Right lobe of liver (tissue), 6 donors: ENCODE measurements at regions not wholly inside any gene's neighbourhood (a gene's known extent, or its start where the extent isn't known, plus 50 kb on each side); places are given as distances from the start of the nearest gene placed in this dataset.
A peak's percentile ranks its signal among the peaks of the same experiment; 100 is the strongest.

Experiments used
- ATAC-seq, 4 donors: fragments of 200-7000 bp; cut with Tn5 transposase; one replicate each; pipeline ENCODE4 v1.9.1; 2020; ENCODE audit warnings: mild to moderate bottlenecking in 4 of 4, moderate library complexity in 4 of 4
- DNase-seq, 3 donors: peaks; one replicate each; pipeline ENCODE4 v3.0.0-alpha.2; 2020
- H3K27ac ChIP-seq, 3 donors: fragments of 200-600 bp; one replicate each; pipeline ENCODE4 v1.8.0; 2022
- H3K27me3 ChIP-seq, 2 donors: fragments of 200-600 bp; one replicate each; pipeline ENCODE4 v1.8.0; 2022
- H3K36me3 ChIP-seq, 4 donors: fragments of 200-600 bp; sonication (generic) in 1 of 4; one replicate each; pipeline versions ENCODE4 v1.5.1 to v1.8.0; 2017 to 2022; ENCODE audit warnings: control low read depth in 1 of 4
- H3K4me1 ChIP-seq, 4 donors: fragments of 200-600 bp; sonication (generic) in 1 of 4; one replicate each; pipeline versions ENCODE4 v1.5.1 to v1.8.0; 2017 to 2022; ENCODE audit warnings: control low read depth in 1 of 4
- H3K4me3 ChIP-seq, 3 donors: fragments of 200-600 bp; one replicate each; pipeline ENCODE4 v1.8.0; 2022
- H3K9me3 ChIP-seq, 4 donors: fragments of 200-600 bp; sonication (generic) in 1 of 4; one replicate each; pipeline versions ENCODE4 v1.5.1 to v1.8.0; 2017 to 2022; ENCODE audit warnings: control low read depth in 1 of 4
- POLR2A ChIP-seq: fragments of 450-650 bp; IDR thresholded peaks from one replicate; pipeline ENCODE4 v1.6.1; 2017; ENCODE audit warnings: antibody characterized with exemption, mild to moderate bottlenecking
- WGBS: methylation state at CpG from one replicate; pipeline ENCODE4 v1.1.6; 2018; ENCODE audit warnings: low coverage, low lambda C conversion rate; ENCODE audit not compliant: insufficient coverage; ENCODE audit errors: missing lambda C conversion rate; 5-methylcytosine and 5-hydroxymethylcytosine counted together
- intact Hi-C, 2 donors: fragments of 100-400 bp; cut with DNase I; formaldehyde crosslinking; loops; one replicate each; pipeline versions ENCODE4 v1.11.2 to v1.14.1; 2022
- TF ChIP-seq, protein P1 (sequence below), 4 donors: fragments of 200-600 bp in 3 of 4; fragments of 450-650 bp in 1 of 4; IDR thresholded peaks; one replicate each; pipeline versions ENCODE4 v1.5.1 to v1.8.0; 2016 to 2022; ENCODE audit warnings: antibody characterized with exemption in 4 of 4, mild to moderate bottlenecking in 2 of 4
- donor health status: DM: no; HTN: yes; CAD: no.
- donor health status: DM: no; HTN: no; CAD: no.
- donor health status: DM: no; HTN: no; CAD: no.
- donor health status: DM: no; HTN: yes; CAD: no.
- donor health status: DM: no; HTN: yes; CAD: no.

DNA sequence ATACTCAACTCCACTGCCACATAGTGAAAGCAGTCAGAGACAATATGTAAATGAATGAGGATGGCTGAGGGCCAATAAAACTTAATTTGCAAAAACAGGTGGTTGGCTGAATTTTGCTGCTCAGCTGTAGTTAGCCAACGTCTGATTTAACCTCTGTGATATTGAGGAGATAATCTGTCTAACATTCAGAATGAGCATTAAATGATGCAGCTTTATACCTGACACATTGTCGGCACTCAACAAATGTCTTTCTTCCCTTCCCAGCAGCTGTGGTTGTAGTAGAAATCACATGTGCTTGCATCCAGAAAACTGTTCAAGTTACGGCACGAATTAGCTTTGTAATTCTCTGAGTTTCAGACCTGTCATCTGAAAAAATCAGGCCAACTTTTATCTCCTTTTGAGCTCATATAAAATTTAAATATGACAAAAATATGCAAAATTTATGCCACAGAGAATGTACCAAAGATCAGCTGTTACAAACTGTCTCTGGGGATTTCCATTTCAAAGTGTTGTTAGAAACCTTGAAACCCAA lies 1239.7 kb downstream of the GATA3 start:
- Histone ChIP-seq H3K27ac (no peak overlapping the region), H3K27me3 (no peaks in the 10 kb centered on the region), H3K9me3 (no peaks in the 10 kb centered on the region), H3K4me1 (peaks cover 0 to 8% (median 0%) of the 10 kb centered on the region in 4 donors), H3K36me3 (no peaks in the 10 kb centered on the region), H3K4me3 (no peak overlapping the region)
- TF ChIP-seq, protein P1, sequence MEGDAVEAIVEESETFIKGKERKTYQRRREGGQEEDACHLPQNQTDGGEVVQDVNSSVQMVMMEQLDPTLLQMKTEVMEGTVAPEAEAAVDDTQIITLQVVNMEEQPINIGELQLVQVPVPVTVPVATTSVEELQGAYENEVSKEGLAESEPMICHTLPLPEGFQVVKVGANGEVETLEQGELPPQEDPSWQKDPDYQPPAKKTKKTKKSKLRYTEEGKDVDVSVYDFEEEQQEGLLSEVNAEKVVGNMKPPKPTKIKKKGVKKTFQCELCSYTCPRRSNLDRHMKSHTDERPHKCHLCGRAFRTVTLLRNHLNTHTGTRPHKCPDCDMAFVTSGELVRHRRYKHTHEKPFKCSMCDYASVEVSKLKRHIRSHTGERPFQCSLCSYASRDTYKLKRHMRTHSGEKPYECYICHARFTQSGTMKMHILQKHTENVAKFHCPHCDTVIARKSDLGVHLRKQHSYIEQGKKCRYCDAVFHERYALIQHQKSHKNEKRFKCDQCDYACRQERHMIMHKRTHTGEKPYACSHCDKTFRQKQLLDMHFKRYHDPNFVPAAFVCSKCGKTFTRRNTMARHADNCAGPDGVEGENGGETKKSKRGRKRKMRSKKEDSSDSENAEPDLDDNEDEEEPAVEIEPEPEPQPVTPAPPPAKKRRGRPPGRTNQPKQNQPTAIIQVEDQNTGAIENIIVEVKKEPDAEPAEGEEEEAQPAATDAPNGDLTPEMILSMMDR (IDR thresholded peaks at IDR 0.05): no peak
- no peak for TF ChIP-seq POLR2A
- intact Hi-C loops: no loop called here
- DNase-seq: no peak
- ATAC-seq: no peak
- 35% methylated on average over 4 of the region's 4 CpGs for WGBS

DNA sequence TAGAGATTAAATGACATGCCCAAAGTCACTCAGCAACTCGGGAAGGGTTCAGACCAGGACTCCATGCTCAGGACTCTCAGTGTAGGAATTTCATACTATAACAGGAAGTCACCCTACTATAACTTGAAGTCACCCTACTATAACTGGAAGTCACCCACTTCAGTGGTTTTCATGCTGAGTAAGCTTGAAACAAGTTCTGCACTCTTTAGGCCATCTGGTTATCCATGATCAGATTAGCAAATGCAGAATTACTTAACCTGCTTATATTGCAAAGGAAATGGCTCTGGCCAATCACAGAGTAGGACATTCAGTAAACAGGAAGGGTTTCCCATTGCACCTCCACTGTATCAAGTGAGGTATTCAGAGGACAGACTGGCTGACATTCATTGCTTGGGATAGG lies 1240.4 kb downstream of the GATA3 start:
- Histone ChIP-seq H3K4me3 (no peak overlapping the region), H3K4me1 (peaks cover 0 to 8% (median 0%) of the 10 kb centered on the region in 4 donors), H3K27ac (no peak overlapping the region), H3K9me3 (no peaks in the 10 kb centered on the region), H3K27me3 (no peaks in the 10 kb centered on the region), H3K36me3 (no peaks in the 10 kb centered on the region)
- intact Hi-C loops: no loop called here
- ATAC-seq: peak in 2 of 4 donors; percentile 27 to 30
- 33% methylated on average over 1 of the region's 1 CpG for WGBS
- DNase-seq: no peak
- TF ChIP-seq, protein P1 (IDR thresholded peaks at IDR 0.05): no peak
- TF ChIP-seq POLR2A: no peak

DNA sequence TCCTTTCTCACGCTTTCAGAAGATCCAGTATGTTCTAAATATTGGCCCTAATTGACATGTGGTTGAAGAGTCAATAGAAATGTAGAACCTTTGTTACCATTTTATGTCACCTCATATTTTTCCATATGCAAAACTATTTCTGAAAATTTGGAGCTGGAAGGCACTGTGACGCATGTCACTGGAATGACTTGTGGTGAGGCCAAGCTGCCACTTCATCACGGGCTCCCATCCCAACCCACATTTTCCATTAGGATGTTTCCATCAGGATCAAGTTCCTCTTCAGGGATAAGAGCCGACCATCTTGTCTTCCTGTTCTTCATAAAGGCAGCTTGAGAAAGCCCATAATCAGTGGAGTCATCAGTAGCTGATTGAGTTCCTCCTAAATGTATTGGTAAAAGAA lies 1241.7 kb downstream of the GATA3 start:
- intact Hi-C loops: no loop called here
- ATAC-seq (no peak), DNase-seq (no peak)
- H3K4me1 ChIP-seq: peaks cover 0 to 8% (median 0%) of the 10 kb centered on the region in 4 donors
- H3K4me3 ChIP-seq: no peak overlapping the region
- TF ChIP-seq, protein P1 (IDR thresholded peaks at IDR 0.05): no peak
- no peak for TF ChIP-seq POLR2A
- 70% methylated on average over 4 of the region's 4 CpGs for WGBS
- no peaks in the 10 kb centered on the region for H3K27me3 ChIP-seq
- H3K27ac ChIP-seq: no peak overlapping the region
- H3K36me3 ChIP-seq: no peaks in the 10 kb centered on the region
- H3K9me3 ChIP-seq: no peaks in the 10 kb centered on the region

DNA sequence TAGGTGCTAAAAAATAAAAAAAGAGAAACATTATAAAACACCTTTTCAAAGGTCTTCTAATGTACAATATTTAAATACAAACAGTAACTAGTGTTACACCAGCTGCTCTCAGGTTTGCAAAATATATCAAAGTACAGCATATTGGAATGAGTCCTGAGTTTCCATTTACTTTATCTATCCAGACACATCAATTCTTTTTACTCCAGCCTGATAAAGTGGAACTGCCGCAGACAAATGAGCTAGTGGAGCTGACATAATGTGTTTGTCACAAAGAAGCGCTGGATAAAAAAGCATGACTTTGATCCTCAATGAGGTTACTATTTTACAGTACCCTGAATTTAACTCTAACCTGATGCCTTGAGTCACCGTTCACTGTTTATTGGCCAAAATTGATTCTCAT lies 1243.1 kb downstream of the GATA3 start:
- ATAC-seq (peak; percentile 42 to 87 (median 80)), DNase-seq (no peak)
- intact Hi-C loops: no loop called here
- TF ChIP-seq, protein P1 (IDR thresholded peaks at IDR 0.05): no peak
- TF ChIP-seq POLR2A: no peak
- Histone ChIP-seq H3K9me3 (no peaks in the 10 kb centered on the region), H3K27ac (no peak overlapping the region), H3K27me3 (no peaks in the 10 kb centered on the region), H3K4me1 (peaks cover 0 to 8% (median 0%) of the 10 kb centered on the region in 4 donors), H3K4me3 (no peak overlapping the region), H3K36me3 (no peaks in the 10 kb centered on the region)
- 33% methylated on average over 3 of the region's 3 CpGs for WGBS

DNA sequence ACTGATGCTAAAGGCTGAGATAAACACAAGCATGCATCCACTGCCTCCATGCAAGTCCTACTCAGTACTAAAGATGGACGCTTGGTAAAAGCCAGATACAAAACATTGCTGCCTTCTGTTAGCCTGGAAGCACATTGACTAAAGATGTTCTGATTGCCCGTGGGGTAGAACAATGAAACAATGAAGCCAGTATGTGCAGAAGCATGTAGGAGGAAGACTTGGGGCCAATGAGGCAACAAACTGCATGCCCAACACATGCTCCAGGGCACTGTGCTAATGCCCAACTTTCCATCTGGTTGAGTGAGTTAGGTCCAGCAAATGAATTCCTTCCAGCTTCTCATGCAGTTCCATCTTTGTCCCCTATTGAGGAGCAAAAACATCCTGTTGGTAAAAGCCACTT lies 1245.5 kb downstream of the GATA3 start:
- no peak for ATAC-seq
- intact Hi-C loops: no loop called here
- no peak overlapping the region for H3K27ac ChIP-seq
- no peak for DNase-seq
- H3K36me3 ChIP-seq: no peaks in the 10 kb centered on the region
- peaks cover 0 to 8% (median 0%) of the 10 kb centered on the region in 4 donors for H3K4me1 ChIP-seq
- no peaks in the 10 kb centered on the region for H3K9me3 ChIP-seq
- TF ChIP-seq POLR2A: no peak
- TF ChIP-seq, protein P1 (IDR thresholded peaks at IDR 0.05): no peak
- no peaks in the 10 kb centered on the region for H3K27me3 ChIP-seq
- no peak overlapping the region for H3K4me3 ChIP-seq
- 71% methylated on average over 1 of the region's 2 CpGs for WGBS
